HT1080 (cell line): ENCODE measurements at regions not wholly inside any gene's neighbourhood (a gene's known extent, or its start where the extent isn't known, plus 50 kb on each side); places are given as distances from the start of the nearest gene placed in this dataset.
A peak's percentile ranks its signal among the peaks of the same experiment; 100 is the strongest.
"Not testable (repeated sequence)": the region's sequence is repeated elsewhere in the genome, so short reads cannot be mapped to it uniquely, and the experiment has no call there.

ENCODE experiments used
- DNase-seq: peaks from one replicate; pipeline ENCODE4 v3.0.0-alpha.2; 2015; ENCODE audit warnings: low read depth

DNA sequence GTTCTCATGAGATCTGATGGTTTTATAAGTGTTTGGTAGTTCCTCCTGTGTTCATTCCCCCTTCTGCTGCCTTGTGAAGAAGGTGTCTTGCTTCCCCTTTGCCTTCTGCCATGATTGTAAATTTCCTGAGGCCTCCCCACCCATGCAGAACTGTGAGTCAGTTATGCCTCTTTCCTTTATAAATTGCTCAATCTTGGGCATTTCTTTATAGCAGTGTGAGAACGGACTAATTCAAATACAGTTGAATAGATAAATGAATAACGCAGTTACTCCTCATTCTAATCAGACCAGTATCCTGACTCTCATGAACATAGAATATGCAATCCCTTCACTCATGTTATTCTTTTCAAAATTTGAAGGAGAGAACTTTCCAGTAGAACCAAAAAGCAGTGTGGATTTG lies 375.0 kb upstream of the FZD8 start:
- no peak for DNase-seq

DNA sequence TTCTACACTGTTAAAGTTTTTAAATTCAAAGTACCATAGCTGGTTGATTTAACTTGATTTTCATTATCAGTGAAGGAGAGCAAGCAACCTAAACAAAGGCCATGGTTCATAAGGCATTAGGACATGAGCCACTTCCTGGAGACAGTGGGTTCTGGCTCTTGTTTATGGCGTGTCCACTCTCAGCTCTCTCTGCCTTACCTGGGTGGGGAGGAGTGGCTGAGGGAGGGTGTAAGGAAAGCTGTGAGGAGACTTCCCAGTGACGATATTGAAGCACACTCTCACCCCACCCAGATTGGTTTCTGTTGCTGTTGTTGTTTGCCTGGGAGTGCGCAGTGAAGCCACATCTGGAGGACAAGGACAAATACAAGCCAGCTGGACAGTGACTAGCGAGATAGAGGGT lies 365.3 kb upstream of the FZD8 start:
- no peak for DNase-seq

- no peak for DNase-seq
Measured at GRCh38 chr10:36003688-36004087, 361.6 kb upstream of the FZD8 start.

DNA sequence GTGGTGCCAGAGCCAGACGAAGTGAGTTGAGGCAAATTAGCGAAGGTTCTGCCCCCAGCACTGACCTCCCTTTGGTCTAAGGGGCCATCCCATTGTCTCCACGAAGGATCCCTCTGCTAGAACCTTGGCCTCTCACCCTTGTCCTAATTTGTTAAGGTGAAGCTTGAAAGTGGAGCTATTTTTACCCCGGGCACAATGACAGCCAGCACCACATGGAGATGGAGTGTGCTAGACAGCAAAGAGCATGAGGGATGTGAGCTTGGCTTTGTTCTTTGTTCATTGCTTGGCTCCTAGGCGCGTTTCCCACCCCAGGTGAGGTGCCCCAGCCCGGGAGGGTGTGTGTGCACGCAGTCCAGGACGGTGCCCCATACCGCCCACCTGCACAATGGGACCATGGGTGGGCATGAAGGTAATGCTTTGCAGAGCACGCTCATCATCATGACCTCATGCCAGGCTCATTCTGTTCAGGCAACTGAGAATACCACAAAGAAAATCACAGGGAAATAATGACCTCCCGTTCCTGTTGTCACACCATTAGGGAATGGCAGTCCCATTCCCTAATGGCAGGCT lies 361.0 kb upstream of the FZD8 start:
- DNase-seq: no peak

- no peak for DNase-seq
Measured at GRCh38 chr10:36002445-36002844, 360.3 kb upstream of the FZD8 start.

DNA sequence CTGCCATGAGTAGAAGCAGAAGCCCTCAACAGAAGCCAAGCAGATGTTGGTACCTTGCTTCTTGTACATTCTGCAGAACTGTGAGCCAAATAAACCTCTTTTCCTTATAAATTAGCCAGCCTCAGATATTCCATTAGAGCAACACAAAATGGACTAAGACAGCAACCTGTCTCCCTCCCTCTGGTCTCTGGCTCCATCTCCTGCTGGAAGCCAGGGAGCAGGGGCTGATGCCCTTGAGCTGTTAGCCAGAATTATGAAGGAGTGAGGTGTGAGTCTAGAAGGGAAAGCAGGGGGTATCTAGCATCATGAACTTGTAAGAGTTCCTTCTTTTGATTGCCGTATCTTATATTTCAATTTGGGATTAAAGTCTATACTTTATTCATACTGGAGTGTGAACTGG lies 358.7 kb upstream of the FZD8 start:
- not testable (repeated sequence) for DNase-seq

- no peak for DNase-seq
Measured at GRCh38 chr10:35998026-35998425, 355.9 kb upstream of the FZD8 start.

DNA sequence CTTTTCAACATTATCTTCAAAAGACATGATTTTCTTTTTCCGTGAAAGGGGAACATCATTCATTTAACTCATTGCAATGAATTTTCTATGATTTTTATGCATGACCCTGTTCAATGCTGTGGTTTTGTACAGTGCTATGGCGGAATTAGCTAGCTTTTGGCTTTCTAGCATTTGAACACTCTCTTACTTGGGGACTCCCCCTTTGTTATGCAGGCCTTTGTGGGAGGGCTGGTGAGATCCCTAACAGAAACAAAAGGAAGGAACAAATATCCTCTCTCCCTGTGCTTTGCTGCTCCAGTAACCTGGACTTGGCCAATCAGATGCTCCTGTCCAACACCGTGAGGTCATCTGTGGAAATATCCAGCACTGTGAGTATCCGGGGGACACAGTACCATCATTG lies 353.4 kb upstream of the FZD8 start:
- no peak for DNase-seq

DNA sequence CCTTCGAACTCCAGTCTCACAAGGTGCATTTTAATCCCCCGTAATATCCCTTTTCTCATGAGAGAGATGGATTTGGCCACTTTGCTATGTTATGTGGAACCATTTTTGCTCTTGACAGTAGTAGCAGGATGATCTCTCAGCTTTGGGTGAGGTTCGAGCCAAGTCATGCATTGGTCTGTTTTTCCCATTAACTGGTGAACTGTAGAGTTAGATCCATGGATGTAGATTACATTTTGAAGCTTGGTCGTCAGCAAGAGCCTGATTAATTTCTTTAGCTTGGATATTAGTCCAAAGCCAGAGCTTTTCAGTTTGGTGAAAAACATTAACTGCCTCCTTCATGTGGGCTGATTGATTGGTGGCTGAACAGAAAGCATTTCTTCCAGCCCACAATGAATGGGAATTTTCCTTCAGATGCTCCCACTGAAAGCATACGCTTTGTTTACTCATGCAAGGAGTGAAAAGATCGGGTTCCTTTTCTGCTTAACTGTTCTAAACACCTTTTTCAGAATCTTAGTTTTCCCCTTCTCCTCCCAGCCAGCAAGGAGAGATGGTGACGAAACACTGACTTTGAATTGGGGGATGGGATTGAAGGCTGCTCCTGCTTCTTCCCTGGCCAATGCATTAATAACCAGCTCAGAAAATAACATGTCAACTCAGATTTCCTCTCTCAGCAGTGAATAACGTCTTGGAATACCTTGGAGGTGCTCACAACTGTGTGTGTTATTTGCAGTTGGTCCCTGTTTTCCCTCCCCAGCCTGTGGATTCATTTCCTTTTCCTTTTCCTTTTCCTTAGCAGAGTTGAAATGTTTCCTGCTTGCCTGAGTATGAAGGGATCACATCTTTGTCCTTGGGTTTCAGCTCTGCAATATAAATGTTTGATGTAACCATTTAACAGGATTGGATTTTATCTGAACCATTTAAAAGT lies 351.8 kb upstream of the FZD8 start:
- DNase-seq: no peak

GRCh38 chr10:35992107-35992506 lies 350.0 kb upstream of the FZD8 start:
- DNase-seq: no peak

DNA sequence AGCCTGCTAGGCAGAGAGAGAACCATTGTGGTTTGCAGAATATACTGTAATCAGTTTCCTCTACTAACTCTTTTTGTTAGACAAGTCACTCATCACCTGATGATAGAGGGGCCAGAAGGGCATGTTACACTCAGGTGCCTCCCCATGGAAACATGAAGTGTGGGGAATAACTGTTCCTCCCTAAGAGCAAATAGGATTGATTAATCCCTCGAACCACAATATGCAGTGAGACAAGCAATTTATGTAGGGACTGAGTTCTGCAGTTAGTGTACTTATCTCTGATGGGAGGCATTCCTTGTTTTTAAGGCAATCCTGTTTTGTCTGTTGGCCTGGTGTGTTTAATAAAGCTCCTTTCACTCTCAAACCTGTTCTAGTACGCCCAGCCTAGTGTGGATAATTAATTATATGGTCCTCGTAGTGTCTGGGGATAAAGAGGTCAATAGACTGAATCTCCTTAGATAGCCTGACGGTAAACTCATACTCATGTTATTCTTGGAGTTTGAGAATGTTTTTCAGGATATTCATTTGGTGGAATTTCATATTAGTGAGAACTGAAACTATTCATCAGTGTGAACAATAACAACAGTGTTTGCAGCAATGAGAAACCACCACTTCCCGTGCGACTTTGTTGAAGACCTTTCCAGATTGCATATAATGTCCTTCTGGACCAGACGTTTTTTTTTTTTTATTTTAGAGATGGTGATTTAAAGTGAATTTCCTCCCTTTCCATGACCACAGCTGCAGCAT lies 344.8 kb upstream of the FZD8 start:
- DNase-seq: no peak

GRCh38 chr10:35979116-35979515 lies 337.0 kb upstream of the FZD8 start:
- DNase-seq: no peak

- not testable (repeated sequence) for DNase-seq
Measured at GRCh38 chr10:35973912-35974591, 332.0 kb upstream of the FZD8 start.

DNA sequence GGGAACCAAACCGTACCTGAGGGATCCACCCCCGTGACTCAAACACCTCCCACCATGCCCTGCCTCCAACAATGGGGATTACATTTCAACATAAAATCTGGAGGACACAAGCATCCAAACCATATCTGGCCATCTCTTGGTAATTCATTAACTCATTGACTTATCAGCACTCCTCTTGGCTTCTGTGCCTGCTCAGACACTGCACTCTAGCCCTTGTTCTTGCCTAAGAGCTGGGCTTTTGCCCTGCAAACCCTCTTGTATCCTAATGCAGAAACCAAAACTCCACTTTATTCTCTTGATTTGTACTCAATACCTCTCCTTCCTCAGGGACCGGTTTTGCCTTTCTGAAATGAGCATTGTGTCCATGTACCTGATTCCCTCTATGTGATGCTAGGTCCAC lies 330.2 kb upstream of the FZD8 start:
- no peak for DNase-seq

GRCh38 chr10:35971397-35971796 lies 329.3 kb upstream of the FZD8 start:
- no peak for DNase-seq

DNA sequence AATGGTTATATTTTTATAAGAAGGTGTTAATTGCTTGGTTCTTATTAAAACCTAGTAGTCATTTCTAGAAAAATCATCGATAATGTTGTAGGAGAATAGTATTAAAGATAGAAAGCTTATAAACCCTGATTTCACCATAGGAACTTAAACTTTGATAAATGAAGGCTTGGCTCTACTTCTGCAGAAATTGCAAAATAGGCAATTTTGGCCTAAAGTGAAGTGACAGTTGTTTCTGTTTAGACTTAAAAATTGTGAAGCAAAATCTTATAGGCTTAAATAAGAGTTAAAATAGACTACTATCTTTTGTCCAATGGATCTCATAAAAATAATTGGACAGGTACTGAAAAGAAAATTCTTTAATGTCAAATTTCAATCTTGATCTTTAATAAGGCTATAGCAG lies 321.6 kb upstream of the FZD8 start:
- no peak for DNase-seq

- DNase-seq: peak; percentile 83
Measured at GRCh38 chr10:35961501-35961900, 319.4 kb upstream of the FZD8 start.

- no peak for DNase-seq
Measured at GRCh38 chr10:35959252-35959651, 317.2 kb upstream of the FZD8 start.

DNA sequence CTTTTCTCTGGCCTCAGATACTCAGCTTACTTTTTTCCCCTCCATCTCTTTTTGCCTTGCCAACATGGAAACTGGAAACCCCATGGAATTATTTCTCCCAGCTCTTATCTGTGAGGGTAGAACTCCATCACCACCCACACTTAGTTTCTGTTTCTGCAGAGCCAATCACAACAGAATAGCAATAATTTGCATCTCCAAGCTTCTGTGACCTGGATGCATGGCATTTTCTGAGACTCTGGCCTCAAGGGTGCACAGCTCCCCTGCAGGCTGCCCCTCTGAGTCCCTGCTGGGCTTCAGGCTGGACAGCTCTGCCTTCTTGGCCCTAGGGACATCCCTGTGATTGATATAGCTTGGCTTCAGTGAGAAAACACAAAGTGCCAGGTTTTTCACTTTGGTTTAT lies 316.5 kb upstream of the FZD8 start:
- not testable (repeated sequence) for DNase-seq

GRCh38 chr10:35950701-35951100 lies 308.6 kb upstream of the FZD8 start:
- no peak for DNase-seq

DNA sequence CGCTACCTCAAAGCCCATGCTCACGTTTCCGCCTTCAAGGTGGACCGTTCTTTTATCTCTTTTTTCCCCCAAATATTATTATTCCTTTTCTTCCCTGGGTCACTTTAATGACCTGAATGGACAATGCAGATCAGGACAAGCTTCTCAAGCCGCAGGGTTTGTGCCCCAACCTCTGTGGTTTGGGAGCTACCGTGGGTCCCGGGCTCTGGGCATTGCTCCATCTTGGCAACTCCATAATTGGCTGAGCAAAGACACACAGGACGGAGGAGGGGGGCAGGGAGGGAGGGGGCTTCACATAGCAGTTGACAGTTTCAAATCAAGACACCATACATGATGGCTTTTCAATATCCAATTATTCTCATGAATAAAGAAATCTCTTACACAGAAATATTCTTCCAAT lies 308.1 kb upstream of the FZD8 start:
- no peak for DNase-seq

GRCh38 chr10:35949811-35950211 lies 307.7 kb upstream of the FZD8 start:
- DNase-seq: no peak
